WTC11 (cell line): ENCODE measurements at regions not wholly inside any gene's neighbourhood (a gene's known extent, or its start where the extent isn't known, plus 50 kb on each side); places are given as distances from the start of the nearest gene placed in this dataset.
"Not testable (repeated sequence)": the region's sequence is repeated elsewhere in the genome, so short reads cannot be mapped to it uniquely, and the experiment has no call there.

Experiments
- TF ChIP-seq, protein P1 (sequence below): fragments of 200-600 bp; IDR thresholded peaks from 2 replicates; pipeline ENCODE4 v1.8.0; 2022; ENCODE audit warnings: antibody characterized with exemption
- TF ChIP-seq, protein P2 (sequence below): sonication (generic); formaldehyde crosslinking; IDR thresholded peaks from 2 replicates; pipeline ENCODE4 v1.8.0; 2022; ENCODE audit warnings: mild to moderate bottlenecking, missing genetic modification reagents

DNA sequence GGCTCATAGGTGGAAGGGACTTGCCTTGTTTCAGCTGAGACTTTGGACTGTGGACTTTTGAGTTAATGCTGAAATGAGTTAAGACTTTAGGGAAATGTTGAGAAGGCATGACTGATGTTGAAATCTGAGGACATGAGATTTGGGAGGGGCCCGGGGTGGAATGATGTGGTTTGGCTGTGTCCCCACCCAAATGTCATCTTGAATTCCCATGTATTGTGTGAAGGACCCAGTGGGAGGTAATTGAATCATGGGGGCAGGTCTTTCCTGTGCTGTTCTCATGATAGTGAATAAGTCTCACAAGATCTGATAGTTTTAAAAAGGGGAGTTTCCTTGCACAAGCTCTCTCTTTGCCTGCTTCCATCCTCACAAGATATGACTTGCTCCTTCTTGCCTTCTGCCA, 231.7 kb downstream of the TAF11L14 start:
- TF ChIP-seq, protein P1, sequence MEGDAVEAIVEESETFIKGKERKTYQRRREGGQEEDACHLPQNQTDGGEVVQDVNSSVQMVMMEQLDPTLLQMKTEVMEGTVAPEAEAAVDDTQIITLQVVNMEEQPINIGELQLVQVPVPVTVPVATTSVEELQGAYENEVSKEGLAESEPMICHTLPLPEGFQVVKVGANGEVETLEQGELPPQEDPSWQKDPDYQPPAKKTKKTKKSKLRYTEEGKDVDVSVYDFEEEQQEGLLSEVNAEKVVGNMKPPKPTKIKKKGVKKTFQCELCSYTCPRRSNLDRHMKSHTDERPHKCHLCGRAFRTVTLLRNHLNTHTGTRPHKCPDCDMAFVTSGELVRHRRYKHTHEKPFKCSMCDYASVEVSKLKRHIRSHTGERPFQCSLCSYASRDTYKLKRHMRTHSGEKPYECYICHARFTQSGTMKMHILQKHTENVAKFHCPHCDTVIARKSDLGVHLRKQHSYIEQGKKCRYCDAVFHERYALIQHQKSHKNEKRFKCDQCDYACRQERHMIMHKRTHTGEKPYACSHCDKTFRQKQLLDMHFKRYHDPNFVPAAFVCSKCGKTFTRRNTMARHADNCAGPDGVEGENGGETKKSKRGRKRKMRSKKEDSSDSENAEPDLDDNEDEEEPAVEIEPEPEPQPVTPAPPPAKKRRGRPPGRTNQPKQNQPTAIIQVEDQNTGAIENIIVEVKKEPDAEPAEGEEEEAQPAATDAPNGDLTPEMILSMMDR: not testable (repeated sequence)
- TF ChIP-seq, protein P2, sequence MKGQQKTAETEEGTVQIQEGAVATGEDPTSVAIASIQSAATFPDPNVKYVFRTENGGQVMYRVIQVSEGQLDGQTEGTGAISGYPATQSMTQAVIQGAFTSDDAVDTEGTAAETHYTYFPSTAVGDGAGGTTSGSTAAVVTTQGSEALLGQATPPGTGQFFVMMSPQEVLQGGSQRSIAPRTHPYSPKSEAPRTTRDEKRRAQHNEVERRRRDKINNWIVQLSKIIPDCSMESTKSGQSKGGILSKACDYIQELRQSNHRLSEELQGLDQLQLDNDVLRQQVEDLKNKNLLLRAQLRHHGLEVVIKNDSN (CRISPR knock-in tag): not testable (repeated sequence)
